ENCODE measurements at regions not wholly inside any gene's neighbourhood (a gene's known extent, or its start where the extent isn't known, plus 50 kb on each side); places are given as distances from the start of the nearest gene placed in this dataset.
"Not testable (repeated sequence)": the region's sequence is repeated elsewhere in the genome, so short reads cannot be mapped to it uniquely, and the experiment has no call there.

- DNase-seq (ENCODE audit: low spot score), result no peak
Observed at GRCh38 chr4:131316086-131316485, 1833.0 kb upstream of the PCDH10 start.

- no peak for DNase-seq (ENCODE audit: low spot score)
Observed at GRCh38 chr4:131337936-131338335, 1811.2 kb upstream of the PCDH10 start.

GRCh38 chr4:131339137-131339536, 1810.0 kb upstream of the PCDH10 start:
- no peak for DNase-seq (ENCODE audit: low spot score)

- DNase-seq (ENCODE audit: low spot score), result no peak
Observed at GRCh38 chr4:131344761-131345160, 1804.3 kb upstream of the PCDH10 start.

GRCh38 chr4:131347816-131348215, 1801.3 kb upstream of the PCDH10 start:
- DNase-seq (ENCODE audit: low spot score), result no peak

- no peak for DNase-seq (ENCODE audit: low spot score)
Observed at GRCh38 chr4:131348263-131348662, 1800.8 kb upstream of the PCDH10 start.

GRCh38 chr4:131352371-131352770, 1796.7 kb upstream of the PCDH10 start:
- not testable (repeated sequence) for DNase-seq (ENCODE audit: low spot score)

- DNase-seq (ENCODE audit: low spot score), result no peak
Observed at GRCh38 chr4:131366714-131367113, 1782.4 kb upstream of the PCDH10 start.

GRCh38 chr4:131367441-131367840, 1781.7 kb upstream of the PCDH10 start:
- no peak for DNase-seq (ENCODE audit: low spot score)

- no peak for DNase-seq (ENCODE audit: low spot score)
Observed at GRCh38 chr4:131370846-131371245, 1778.2 kb upstream of the PCDH10 start.

- no peak for DNase-seq (ENCODE audit: low spot score)
Observed at GRCh38 chr4:131381055-131381454, 1768.0 kb upstream of the PCDH10 start.

- no peak for DNase-seq (ENCODE audit: low spot score)
Observed at GRCh38 chr4:131382839-131383238, 1766.3 kb upstream of the PCDH10 start.

- no peak for DNase-seq (ENCODE audit: low spot score)
Observed at GRCh38 chr4:131388277-131388676, 1760.8 kb upstream of the PCDH10 start.

GRCh38 chr4:131408102-131408501, 1741.0 kb upstream of the PCDH10 start:
- DNase-seq (ENCODE audit: low spot score), result no peak

GRCh38 chr4:131411393-131411792, 1737.7 kb upstream of the PCDH10 start:
- no peak for DNase-seq (ENCODE audit: low spot score)

GRCh38 chr4:131419147-131419546, 1729.9 kb upstream of the PCDH10 start:
- DNase-seq (ENCODE audit: low spot score), result no peak

GRCh38 chr4:131426023-131426758, 1722.9 kb upstream of the PCDH10 start:
- DNase-seq (ENCODE audit: low spot score), result no peak

GRCh38 chr4:131427000-131427399, 1722.1 kb upstream of the PCDH10 start:
- no peak for DNase-seq (ENCODE audit: low spot score)

- DNase-seq (ENCODE audit: low spot score), result no peak
Observed at GRCh38 chr4:131430302-131430701, 1718.8 kb upstream of the PCDH10 start.

- no peak for DNase-seq (ENCODE audit: low spot score)
Observed at GRCh38 chr4:131441004-131441688, 1707.9 kb upstream of the PCDH10 start.

- DNase-seq (ENCODE audit: low spot score), result no peak
Observed at GRCh38 chr4:131447883-131448282, 1701.2 kb upstream of the PCDH10 start.

- DNase-seq (ENCODE audit: low spot score), result no peak
Observed at GRCh38 chr4:131450572-131451209, 1698.4 kb upstream of the PCDH10 start.

- DNase-seq (ENCODE audit: low spot score), result no peak
Observed at GRCh38 chr4:131459430-131460101, 1689.5 kb upstream of the PCDH10 start.

Measured in CD4-positive, alpha-beta T cell treated with Interleukin-2 at 100 ng/mL for 4 hours (primary cell).